Activated T-helper 1 cell treated with anti-CD3 and anti-CD28 coated beads, Interleukin-12 subunit alpha, Interleukin-12 subunit beta, Interleukin-2, Interleukin-4 antibody, amounts not matched to agents 30 ng/mL and 10 ng/mL and 1 ng/mL, durations not matched to agents 14 hours and 24 hours and 36 hours (primary cell): ENCODE measurements at regions not wholly inside any gene's neighbourhood (a gene's known extent, or its start where the extent isn't known, plus 50 kb on each side); places are given as distances from the start of the nearest gene placed in this dataset.
"Not testable (repeated sequence)": the region's sequence is repeated elsewhere in the genome, so short reads cannot be mapped to it uniquely, and the experiment has no call there.

ENCODE experiments used
- DNase-seq: peaks from one replicate; pipeline ENCODE4 v3.0.0; 2021; ENCODE audit warnings: low spot score
- H3K27ac Mint-ChIP-seq: one replicate; pipeline ENCODE4 v1.8.0; 2021; ENCODE audit warnings: mild to moderate bottlenecking, mixed read lengths
- H3K27me3 Mint-ChIP-seq: one replicate; pipeline ENCODE4 v1.8.0; 2022; ENCODE audit warnings: mild to moderate bottlenecking, moderate library complexity, mixed read lengths; ENCODE audit not compliant: insufficient read depth
- H3K36me3 Mint-ChIP-seq: one replicate; pipeline ENCODE4 v1.8.0; 2021; ENCODE audit warnings: low read depth, mixed read lengths
- H3K4me1 Mint-ChIP-seq: one replicate; pipeline ENCODE4 v1.8.0; 2021; ENCODE audit warnings: low read depth, mixed read lengths
- H3K4me3 Mint-ChIP-seq: one replicate; pipeline ENCODE4 v1.8.0; 2021; ENCODE audit warnings: mild to moderate bottlenecking, moderate library complexity, mixed read lengths
- H3K9me3 Mint-ChIP-seq: one replicate; pipeline ENCODE4 v1.8.0; 2021; ENCODE audit warnings: mixed read lengths
- intact Hi-C: fragments of 100-400 bp; cut with micrococcal nuclease; formaldehyde crosslinking; loops from one replicate; pipeline ENCODE4 v1.15.1; 2024

- intact Hi-C loops, H3K9me3 Mint-ChIP-seq, DNase-seq, H3K27ac Mint-ChIP-seq, H3K27me3 Mint-ChIP-seq, H3K4me3 Mint-ChIP-seq, H3K36me3 Mint-ChIP-seq, H3K4me1 Mint-ChIP-seq: not testable (repeated sequence)
Observed at GRCh38 chr20:12555849-12556248, 452.9 kb upstream of the SPTLC3 start.

DNA sequence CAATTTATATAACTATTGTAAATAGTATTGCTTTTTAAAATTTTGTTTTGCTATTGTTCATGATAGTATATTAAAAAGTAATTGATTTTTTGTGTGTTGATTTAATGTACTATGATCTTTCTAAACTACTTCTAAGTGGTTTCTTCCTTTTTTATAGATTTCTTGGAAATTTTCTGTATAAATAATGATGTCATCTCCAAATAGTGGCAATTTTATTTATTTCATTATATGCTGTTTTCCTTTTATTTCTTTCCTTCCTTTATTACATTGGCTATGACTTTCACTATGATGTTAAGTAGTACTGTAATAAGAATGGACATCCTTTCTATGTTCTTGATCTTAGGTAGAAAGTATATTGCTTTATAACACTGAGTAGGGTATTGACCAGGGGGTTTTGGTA is 451.5 kb upstream of the SPTLC3 start:
- Mint-ChIP-seq H3K4me1 (no peaks in the 10 kb centered on the region), H3K27ac (no peak overlapping the region)
- intact Hi-C loops: no loop called here

DNA sequence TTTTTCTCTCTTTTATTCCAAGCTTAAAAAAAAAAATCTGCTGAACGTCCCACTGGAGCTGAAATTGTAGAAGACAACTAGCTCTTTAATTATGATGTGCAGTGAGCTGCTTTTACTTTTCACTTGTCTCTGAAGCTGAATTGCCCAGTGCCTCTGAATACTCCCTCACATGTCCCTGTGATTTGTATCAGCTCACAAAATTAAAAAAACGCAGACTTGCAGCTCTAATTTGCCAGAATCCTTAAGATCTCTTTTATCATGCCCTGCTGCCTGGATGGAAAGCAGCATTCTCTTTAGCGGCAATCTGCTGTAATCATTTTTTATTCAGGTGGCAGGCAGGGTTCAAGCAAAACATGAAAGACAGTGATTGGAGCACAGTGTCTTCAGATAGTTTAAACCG is 443.8 kb upstream of the SPTLC3 start:
- no peaks in the 10 kb centered on the region for H3K36me3 Mint-ChIP-seq
- intact Hi-C loops: no loop called here
- DNase-seq: no peak
- peaks cover 10% of the 10 kb centered on the region for H3K9me3 Mint-ChIP-seq
- H3K27me3 Mint-ChIP-seq: no peaks in the 10 kb centered on the region
- H3K27ac Mint-ChIP-seq: no peak overlapping the region
- H3K4me1 Mint-ChIP-seq: no peaks in the 10 kb centered on the region
- no peak overlapping the region for H3K4me3 Mint-ChIP-seq

More for the DNA sequence above, 451.5 kb upstream of the SPTLC3 start:
- Mint-ChIP-seq H3K36me3 (no peaks in the 10 kb centered on the region), H3K27me3 (no peaks in the 10 kb centered on the region), H3K4me3 (no peak overlapping the region), H3K9me3 (peaks cover 13% of the 10 kb centered on the region)
- no peak for DNase-seq

DNA sequence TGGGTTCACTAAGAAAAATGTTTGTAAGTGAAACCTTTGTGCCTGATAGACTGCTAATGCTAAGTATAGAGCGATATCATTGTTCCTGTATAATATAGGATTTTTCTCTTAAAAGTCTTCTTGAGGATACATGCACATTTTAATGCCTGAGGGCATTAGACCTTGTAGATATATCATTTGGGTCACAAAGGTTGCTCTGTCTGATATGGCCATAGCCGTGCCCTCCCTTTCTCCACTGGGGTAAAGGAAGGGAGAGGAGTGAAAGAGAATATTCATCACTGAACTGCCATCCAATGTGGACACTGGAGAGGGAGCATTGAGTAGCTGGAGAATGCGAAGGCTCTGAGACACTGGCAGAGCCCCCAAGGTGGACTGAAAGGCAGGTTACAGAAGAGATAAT is 442.2 kb upstream of the SPTLC3 start:
- intact Hi-C loops: no loop called here
- Mint-ChIP-seq H3K27ac (no peak overlapping the region), H3K36me3 (no peaks in the 10 kb centered on the region), H3K9me3 (peaks cover 4% of the 10 kb centered on the region), H3K4me1 (no peaks in the 10 kb centered on the region), H3K4me3 (no peak overlapping the region), H3K27me3 (no peaks in the 10 kb centered on the region)
- DNase-seq: no peak

GRCh38 chr20:12570371-12570770 is 438.4 kb upstream of the SPTLC3 start:
- DNase-seq: no peak
- no peaks in the 10 kb centered on the region for H3K9me3 Mint-ChIP-seq

GRCh38 chr20:12573442-12573841 is 435.3 kb upstream of the SPTLC3 start:
- no peak for DNase-seq
- H3K27me3 Mint-ChIP-seq: no peaks in the 10 kb centered on the region
- H3K36me3 Mint-ChIP-seq: no peaks in the 10 kb centered on the region
- intact Hi-C loops: no loop called here
- H3K27ac Mint-ChIP-seq: no peak overlapping the region
- H3K4me3 Mint-ChIP-seq: no peak overlapping the region
- H3K9me3 Mint-ChIP-seq: no peaks in the 10 kb centered on the region
- no peaks in the 10 kb centered on the region for H3K4me1 Mint-ChIP-seq

More at GRCh38 chr20:12570371-12570770, 438.4 kb upstream of the SPTLC3 start:
- intact Hi-C loops: no loop called here
- Mint-ChIP-seq H3K27ac (no peak overlapping the region), H3K36me3 (no peaks in the 10 kb centered on the region), H3K4me3 (no peak overlapping the region), H3K27me3 (no peaks in the 10 kb centered on the region), H3K4me1 (no peaks in the 10 kb centered on the region)

GRCh38 chr20:12575352-12576095 is 433.2 kb upstream of the SPTLC3 start:
- no peak for DNase-seq
- intact Hi-C loops: no loop called here
- Mint-ChIP-seq H3K36me3 (no peaks in the 10 kb centered on the region), H3K9me3 (no peaks in the 10 kb centered on the region), H3K4me3 (no peak overlapping the region), H3K27ac (no peak overlapping the region), H3K27me3 (no peaks in the 10 kb centered on the region), H3K4me1 (no peaks in the 10 kb centered on the region)

GRCh38 chr20:12577213-12577612 is 431.6 kb upstream of the SPTLC3 start:
- DNase-seq: no peak
- Mint-ChIP-seq H3K4me3 (no peak overlapping the region), H3K9me3 (peaks cover 3% of the 10 kb centered on the region), H3K4me1 (no peaks in the 10 kb centered on the region), H3K27me3 (no peaks in the 10 kb centered on the region), H3K27ac (no peak overlapping the region), H3K36me3 (no peaks in the 10 kb centered on the region)
- intact Hi-C loops: no loop called here

- H3K27me3 Mint-ChIP-seq: no peaks in the 10 kb centered on the region
- DNase-seq: no peak
- no peaks in the 10 kb centered on the region for H3K4me1 Mint-ChIP-seq
- intact Hi-C loops: no loop called here
- H3K9me3 Mint-ChIP-seq: peaks cover 3% of the 10 kb centered on the region
- H3K36me3 Mint-ChIP-seq: no peaks in the 10 kb centered on the region
- no peak overlapping the region for H3K4me3 Mint-ChIP-seq
- no peak overlapping the region for H3K27ac Mint-ChIP-seq
Observed at GRCh38 chr20:12581644-12582289, 427.0 kb upstream of the SPTLC3 start.

DNA sequence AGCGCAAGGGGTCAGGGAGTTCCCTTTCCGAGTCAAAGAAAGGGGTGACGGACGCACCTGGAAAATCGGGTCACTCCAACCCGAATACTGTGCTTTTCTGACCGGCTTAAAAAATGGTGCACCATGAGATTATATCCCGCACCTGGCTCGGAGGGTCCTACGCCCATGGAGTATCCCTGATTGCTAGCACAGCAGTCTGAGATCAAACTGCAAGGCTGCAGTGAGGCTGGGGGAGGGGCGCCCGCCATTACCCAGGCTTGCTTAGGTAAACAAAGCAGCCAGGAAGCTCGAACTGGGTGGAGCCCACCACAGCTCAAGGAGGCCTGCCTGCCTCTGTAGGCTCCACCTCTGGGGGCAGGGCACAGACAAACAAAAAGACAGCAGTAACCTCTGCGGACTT is 426.1 kb upstream of the SPTLC3 start:
- H3K4me3 Mint-ChIP-seq, H3K36me3 Mint-ChIP-seq, H3K27ac Mint-ChIP-seq, H3K4me1 Mint-ChIP-seq, H3K27me3 Mint-ChIP-seq, H3K9me3 Mint-ChIP-seq, DNase-seq, intact Hi-C loops: not testable (repeated sequence)

DNA sequence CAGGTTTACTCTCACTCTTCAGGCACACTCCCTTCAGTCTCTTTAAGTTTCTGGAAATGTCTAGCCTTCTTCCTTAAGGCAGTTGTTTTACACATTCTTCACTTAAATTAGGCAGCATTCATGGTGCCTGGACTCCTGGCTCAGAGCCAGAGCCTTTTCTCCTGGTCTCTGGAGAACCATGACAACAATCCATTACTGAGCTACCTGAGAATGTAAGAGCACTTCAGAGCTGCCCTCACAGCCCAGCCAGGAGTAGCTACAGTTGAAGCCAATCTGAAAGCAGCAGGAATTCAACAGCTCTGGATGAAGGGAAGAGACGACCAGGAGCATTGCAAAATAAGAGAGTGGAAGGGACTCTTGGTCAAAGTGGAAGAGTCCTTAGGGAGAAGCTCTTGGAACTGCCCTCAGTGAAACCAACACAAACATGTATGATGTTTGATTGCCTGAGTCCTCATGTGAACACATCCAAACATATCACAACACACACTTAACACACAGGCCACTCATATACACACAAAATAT is 416.8 kb upstream of the SPTLC3 start:
- Mint-ChIP-seq H3K9me3 (peaks cover 6% of the 10 kb centered on the region), H3K27ac (no peak overlapping the region), H3K27me3 (no peaks in the 10 kb centered on the region), H3K4me1 (no peaks in the 10 kb centered on the region), H3K36me3 (no peaks in the 10 kb centered on the region), H3K4me3 (no peak overlapping the region)
- intact Hi-C loops: no loop called here
- DNase-seq: no peak

DNA sequence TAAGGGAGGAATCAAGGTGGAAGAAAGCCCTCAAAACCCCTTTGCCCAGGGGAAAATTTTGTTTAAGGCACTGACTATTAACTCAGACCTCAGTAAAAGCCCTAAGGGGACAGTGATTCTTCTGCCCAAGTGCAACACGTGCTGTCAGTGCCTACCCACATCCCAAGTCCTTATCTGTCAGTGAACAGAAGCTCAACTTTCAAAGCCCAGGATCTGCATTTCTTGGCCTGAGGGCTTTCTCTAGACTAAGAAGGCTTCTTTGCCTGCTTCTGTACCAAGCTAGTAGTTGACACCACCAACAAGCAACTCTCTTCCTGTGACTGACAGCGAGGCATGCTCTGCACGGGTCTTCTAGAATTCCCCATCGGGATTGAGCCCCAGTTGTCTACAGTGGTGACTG is 416.0 kb upstream of the SPTLC3 start:
- DNase-seq: no peak
- H3K9me3 Mint-ChIP-seq: peaks cover 6% of the 10 kb centered on the region
- no peaks in the 10 kb centered on the region for H3K36me3 Mint-ChIP-seq
- no peak overlapping the region for H3K27ac Mint-ChIP-seq
- no peaks in the 10 kb centered on the region for H3K4me1 Mint-ChIP-seq
- H3K4me3 Mint-ChIP-seq: no peak overlapping the region
- H3K27me3 Mint-ChIP-seq: no peaks in the 10 kb centered on the region
- intact Hi-C loops: no loop called here

DNA sequence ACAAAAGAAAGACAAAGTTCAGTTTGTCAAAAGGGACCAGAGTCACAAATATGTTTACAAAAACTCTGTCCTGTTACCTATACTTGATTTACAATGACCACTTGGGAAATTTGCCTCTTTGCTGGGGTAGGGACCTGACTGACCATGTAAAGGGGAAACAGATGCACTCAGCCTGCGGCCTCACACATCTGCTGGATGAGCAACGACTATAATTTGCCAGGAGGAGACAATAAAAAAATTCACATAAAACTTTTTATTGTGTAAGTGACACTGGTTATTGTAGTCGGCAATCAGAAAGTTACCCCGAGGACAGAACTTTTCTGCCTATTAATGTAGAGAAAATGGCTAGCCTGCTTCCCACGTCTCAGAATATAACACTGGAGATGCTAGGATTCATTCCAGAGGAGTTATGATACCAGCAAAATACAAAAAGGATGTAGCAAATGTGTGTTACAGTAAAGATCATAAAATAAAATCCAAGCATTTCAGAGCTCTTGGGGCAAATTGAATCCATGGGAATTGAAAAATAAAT is 415.4 kb upstream of the SPTLC3 start:
- Mint-ChIP-seq H3K27me3 (no peaks in the 10 kb centered on the region), H3K36me3 (no peaks in the 10 kb centered on the region), H3K27ac (no peak overlapping the region), H3K9me3 (peaks cover 6% of the 10 kb centered on the region), H3K4me1 (no peaks in the 10 kb centered on the region), H3K4me3 (no peak overlapping the region)
- intact Hi-C loops: no loop called here
- no peak for DNase-seq
